H1 (cell line): ENCODE measurements at regions not wholly inside any gene's neighbourhood (a gene's known extent, or its start where the extent isn't known, plus 50 kb on each side); places are given as distances from the start of the nearest gene placed in this dataset.

Source experiments
- CBX8 ChIP-seq: fragments of 300-800, 300-1000 bp; sonication (generic); IDR thresholded peaks from 2 replicates; pipeline ENCODE4 v1.7.1; 2016; ENCODE audit warnings: low read depth, low read length, borderline replicate concordance
- USF2 ChIP-seq: IDR thresholded peaks from 2 replicates; pipeline ENCODE4 v1.6.1; 2011; ENCODE audit warnings: low read length, improper control_type of control experiment

DNA sequence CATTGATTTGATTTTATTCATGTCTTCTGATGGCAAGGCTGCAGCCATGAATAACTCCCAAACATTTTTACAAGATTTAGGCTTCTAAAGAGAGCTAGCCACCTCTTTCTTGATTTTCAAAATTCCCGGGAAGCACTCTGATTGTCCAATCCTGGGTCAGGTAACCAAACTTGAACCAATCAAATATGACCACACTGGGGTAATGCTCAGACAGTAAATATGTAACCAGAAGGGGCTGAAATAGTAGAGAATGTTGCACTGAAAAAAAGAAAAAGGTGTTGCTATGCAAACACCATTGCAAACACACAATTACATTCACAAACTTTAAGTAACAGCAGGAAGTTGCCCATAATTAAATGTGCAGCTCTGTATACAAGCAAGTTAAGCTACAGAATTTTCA lies 112.9 kb upstream of the IQCM start (continued):
- TF ChIP-seq USF2 (no peak), CBX8 (no peak)
